ENCODE measurements at regions not wholly inside any gene's neighbourhood (a gene's known extent, or its start where the extent isn't known, plus 50 kb on each side); places are given as distances from the start of the nearest gene placed in this dataset.

GRCh38 chr2:119049968-119050704, 108.1 kb downstream of the MARCO start:
- TF ChIP-seq RAD21 (conservative IDR thresholded peaks at IDR 0.05) (no peak), CTCF (IDR thresholded peaks at IDR 0.05; ENCODE audit: poor library complexity, severe bottlenecking) (no peak), TAF1 (IDR thresholded peaks at IDR 0.05; ENCODE audit: low read depth) (no peak), MXI1 (conservative IDR thresholded peaks at IDR 0.05; ENCODE audit: poor library complexity, severe bottlenecking) (no peak), POLR2AphosphoS5 (IDR thresholded peaks at IDR 0.05) (no peak), REST (IDR thresholded peaks at IDR 0.05; ENCODE audit: borderline replicate concordance) (no peak)
